ENCODE measurements at regions not wholly inside any gene's neighbourhood (a gene's known extent, or its start where the extent isn't known, plus 50 kb on each side); places are given as distances from the start of the nearest gene placed in this dataset.

GRCh38 chr18:7470503-7470902 lies 96.6 kb upstream of the PTPRM start:
- Histone ChIP-seq H3K9me3 (ENCODE audit: control insufficient read depth, low read length) (no peaks in the 10 kb centered on the region), H3K36me3 (ENCODE audit: control insufficient read depth in 1 of 2, insufficient read depth in 2 of 2, low read length in 1 of 2) (no peaks in the 10 kb centered on the region), H3K27me3 (ENCODE audit: control insufficient read depth in 1 of 2, insufficient read depth in 2 of 2, low read length in 1 of 2) (no peaks in the 10 kb centered on the region), H3K4me3 (ENCODE audit: low read length in 2 of 2) (no peak overlapping the region), H3K27ac (ENCODE audit: low read depth in 1 of 2, low read length in 2 of 2) (no peak overlapping the region), H3K4me1 (ENCODE audit: control insufficient read depth in 1 of 2, insufficient read depth in 2 of 2, low read length in 2 of 2) (no peaks in the 10 kb centered on the region)
- intact Hi-C loops (cut with DNase I), result no loop called here
- 90 to 91% methylated on average over 3 of the region's 3 CpGs for WGBS, 2 donors
- peak; percentile 30 for ATAC-seq (ENCODE audit: low FRiP score)
- DNase-seq, result no peak

GRCh38 chr18:7476386-7476785 lies 90.7 kb upstream of the PTPRM start:
- DNase-seq, result no peak
- H3K4me1 ChIP-seq (ENCODE audit: control insufficient read depth in 1 of 2, insufficient read depth in 2 of 2, low read length in 2 of 2), result no peaks in the 10 kb centered on the region
- WGBS, 2 donors, result 53 to 67% methylated on average over 6 of the region's 6 CpGs
- no peak overlapping the region for H3K4me3 ChIP-seq (ENCODE audit: low read length in 2 of 2)
- no peaks in the 10 kb centered on the region for H3K27me3 ChIP-seq (ENCODE audit: control insufficient read depth in 1 of 2, insufficient read depth in 2 of 2, low read length in 1 of 2)
- no peaks in the 10 kb centered on the region for H3K9me3 ChIP-seq (ENCODE audit: control insufficient read depth, low read length)
- no peak overlapping the region for H3K27ac ChIP-seq (ENCODE audit: low read depth in 1 of 2, low read length in 2 of 2)
- intact Hi-C loops (cut with DNase I), result no loop called here
- no peaks in the 10 kb centered on the region for H3K36me3 ChIP-seq (ENCODE audit: control insufficient read depth in 1 of 2, insufficient read depth in 2 of 2, low read length in 1 of 2)
- ATAC-seq (ENCODE audit: low FRiP score), result no peak

GRCh38 chr18:7479756-7480155 lies 87.4 kb upstream of the PTPRM start:
- no peaks in the 10 kb centered on the region for H3K4me1 ChIP-seq (ENCODE audit: control insufficient read depth in 1 of 2, insufficient read depth in 2 of 2, low read length in 2 of 2)
- ATAC-seq (ENCODE audit: low FRiP score) (no peak), DNase-seq (no peak)
- intact Hi-C loops (cut with DNase I), result no loop called here
- no peaks in the 10 kb centered on the region for H3K27me3 ChIP-seq (ENCODE audit: control insufficient read depth in 1 of 2, insufficient read depth in 2 of 2, low read length in 1 of 2)
- H3K4me3 ChIP-seq (ENCODE audit: low read length in 2 of 2), result no peak overlapping the region
- no peak overlapping the region for H3K27ac ChIP-seq (ENCODE audit: low read depth in 1 of 2, low read length in 2 of 2)
- WGBS, 2 donors, result 66 to 70% methylated on average over 6 of the region's 6 CpGs
- H3K9me3 ChIP-seq (ENCODE audit: control insufficient read depth, low read length), result no peaks in the 10 kb centered on the region
- H3K36me3 ChIP-seq (ENCODE audit: control insufficient read depth in 1 of 2, insufficient read depth in 2 of 2, low read length in 1 of 2), result no peaks in the 10 kb centered on the region

GRCh38 chr18:7480879-7481278 lies 86.2 kb upstream of the PTPRM start:
- Histone ChIP-seq H3K9me3 (ENCODE audit: control insufficient read depth, low read length) (no peaks in the 10 kb centered on the region), H3K36me3 (ENCODE audit: control insufficient read depth in 1 of 2, insufficient read depth in 2 of 2, low read length in 1 of 2) (no peaks in the 10 kb centered on the region), H3K27me3 (ENCODE audit: control insufficient read depth in 1 of 2, insufficient read depth in 2 of 2, low read length in 1 of 2) (no peaks in the 10 kb centered on the region), H3K4me3 (ENCODE audit: low read length in 2 of 2) (no peak overlapping the region), H3K4me1 (ENCODE audit: control insufficient read depth in 1 of 2, insufficient read depth in 2 of 2, low read length in 2 of 2) (no peaks in the 10 kb centered on the region), H3K27ac (ENCODE audit: low read depth in 1 of 2, low read length in 2 of 2) (no peak overlapping the region)
- DNase-seq (no peak), ATAC-seq (ENCODE audit: low FRiP score) (no peak)
- 91% methylated on average over 7 of the region's 7 CpGs for WGBS, 2 donors
- intact Hi-C loops (cut with DNase I), result no loop called here

GRCh38 chr18:7482342-7482741 lies 84.8 kb upstream of the PTPRM start:
- Histone ChIP-seq H3K9me3 (ENCODE audit: control insufficient read depth, low read length) (no peaks in the 10 kb centered on the region), H3K4me3 (ENCODE audit: low read length in 2 of 2) (no peak overlapping the region), H3K27me3 (ENCODE audit: control insufficient read depth in 1 of 2, insufficient read depth in 2 of 2, low read length in 1 of 2) (no peaks in the 10 kb centered on the region), H3K36me3 (ENCODE audit: control insufficient read depth in 1 of 2, insufficient read depth in 2 of 2, low read length in 1 of 2) (no peaks in the 10 kb centered on the region), H3K27ac (ENCODE audit: low read depth in 1 of 2, low read length in 2 of 2) (no peak overlapping the region), H3K4me1 (ENCODE audit: control insufficient read depth in 1 of 2, insufficient read depth in 2 of 2, low read length in 2 of 2) (no peaks in the 10 kb centered on the region)
- intact Hi-C loops (cut with DNase I), result no loop called here
- no peak for ATAC-seq (ENCODE audit: low FRiP score)
- no peak for DNase-seq

GRCh38 chr18:7485616-7486015 lies 81.5 kb upstream of the PTPRM start:
- DNase-seq (no peak), ATAC-seq (ENCODE audit: low FRiP score) (no peak)
- H3K27ac ChIP-seq (ENCODE audit: low read depth in 1 of 2, low read length in 2 of 2), result no peak overlapping the region
- H3K4me3 ChIP-seq (ENCODE audit: low read length in 2 of 2), result no peak overlapping the region
- WGBS, 2 donors, result 80 to 85% methylated on average over 4 of the region's 4 CpGs
- H3K27me3 ChIP-seq (ENCODE audit: control insufficient read depth in 1 of 2, insufficient read depth in 2 of 2, low read length in 1 of 2), result no peaks in the 10 kb centered on the region
- no peaks in the 10 kb centered on the region for H3K36me3 ChIP-seq (ENCODE audit: control insufficient read depth in 1 of 2, insufficient read depth in 2 of 2, low read length in 1 of 2)
- H3K4me1 ChIP-seq (ENCODE audit: control insufficient read depth in 1 of 2, insufficient read depth in 2 of 2, low read length in 2 of 2), result no peaks in the 10 kb centered on the region
- intact Hi-C loops (cut with DNase I), result no loop called here
- no peaks in the 10 kb centered on the region for H3K9me3 ChIP-seq (ENCODE audit: control insufficient read depth, low read length)

GRCh38 chr18:7488571-7488970 lies 78.5 kb upstream of the PTPRM start:
- ATAC-seq (ENCODE audit: low FRiP score), result no peak
- H3K36me3 ChIP-seq (ENCODE audit: control insufficient read depth in 1 of 2, insufficient read depth in 2 of 2, low read length in 1 of 2), result no peaks in the 10 kb centered on the region
- DNase-seq, result no peak
- no peaks in the 10 kb centered on the region for H3K9me3 ChIP-seq (ENCODE audit: control insufficient read depth, low read length)
- WGBS, 2 donors, result 64 to 70% methylated on average over 4 of the region's 4 CpGs
- H3K4me1 ChIP-seq (ENCODE audit: control insufficient read depth in 1 of 2, insufficient read depth in 2 of 2, low read length in 2 of 2), result no peaks in the 10 kb centered on the region
- no peaks in the 10 kb centered on the region for H3K27me3 ChIP-seq (ENCODE audit: control insufficient read depth in 1 of 2, insufficient read depth in 2 of 2, low read length in 1 of 2)
- H3K27ac ChIP-seq (ENCODE audit: low read depth in 1 of 2, low read length in 2 of 2), result no peak overlapping the region
- no peak overlapping the region for H3K4me3 ChIP-seq (ENCODE audit: low read length in 2 of 2)
- intact Hi-C loops (cut with DNase I), result no loop called here

- DNase-seq (no peak), ATAC-seq (ENCODE audit: low FRiP score) (no peak)
- intact Hi-C loops (cut with DNase I), result no loop called here
- no peaks in the 10 kb centered on the region for H3K9me3 ChIP-seq (ENCODE audit: control insufficient read depth, low read length)
- H3K36me3 ChIP-seq (ENCODE audit: control insufficient read depth in 1 of 2, insufficient read depth in 2 of 2, low read length in 1 of 2), result no peaks in the 10 kb centered on the region
- H3K27me3 ChIP-seq (ENCODE audit: control insufficient read depth in 1 of 2, insufficient read depth in 2 of 2, low read length in 1 of 2), result no peaks in the 10 kb centered on the region
- H3K27ac ChIP-seq (ENCODE audit: low read depth in 1 of 2, low read length in 2 of 2), result no peak overlapping the region
- no peak overlapping the region for H3K4me3 ChIP-seq (ENCODE audit: low read length in 2 of 2)
- WGBS, 2 donors, result 91 to 93% methylated on average over 1 of the region's 1 CpG
- H3K4me1 ChIP-seq (ENCODE audit: control insufficient read depth in 1 of 2, insufficient read depth in 2 of 2, low read length in 2 of 2), result no peaks in the 10 kb centered on the region
Measured at GRCh38 chr18:7490104-7490503, 77.0 kb upstream of the PTPRM start.

GRCh38 chr18:7492385-7492784 lies 74.7 kb upstream of the PTPRM start:
- no peaks in the 10 kb centered on the region for H3K4me1 ChIP-seq (ENCODE audit: control insufficient read depth in 1 of 2, insufficient read depth in 2 of 2, low read length in 2 of 2)
- intact Hi-C loops (cut with DNase I), result no loop called here
- H3K27ac ChIP-seq (ENCODE audit: low read depth in 1 of 2, low read length in 2 of 2), result no peak overlapping the region
- H3K27me3 ChIP-seq (ENCODE audit: control insufficient read depth in 1 of 2, insufficient read depth in 2 of 2, low read length in 1 of 2), result no peaks in the 10 kb centered on the region
- H3K9me3 ChIP-seq (ENCODE audit: control insufficient read depth, low read length), result no peaks in the 10 kb centered on the region
- whole genome bisulfite sequencing, 2 donors, result 90 to 93% methylated on average over 3 of the region's 3 CpGs
- no peak for DNase-seq
- ATAC-seq (ENCODE audit: low FRiP score), result no peak
- no peak overlapping the region for H3K4me3 ChIP-seq (ENCODE audit: low read length in 2 of 2)
- no peaks in the 10 kb centered on the region for H3K36me3 ChIP-seq (ENCODE audit: control insufficient read depth in 1 of 2, insufficient read depth in 2 of 2, low read length in 1 of 2)

GRCh38 chr18:7497081-7497480 lies 70.0 kb upstream of the PTPRM start:
- no peaks in the 10 kb centered on the region for H3K27me3 ChIP-seq (ENCODE audit: control insufficient read depth in 1 of 2, insufficient read depth in 2 of 2, low read length in 1 of 2)
- intact Hi-C loops (cut with DNase I), result no loop called here
- no peak overlapping the region for H3K27ac ChIP-seq (ENCODE audit: low read depth in 1 of 2, low read length in 2 of 2)
- no peaks in the 10 kb centered on the region for H3K4me1 ChIP-seq (ENCODE audit: control insufficient read depth in 1 of 2, insufficient read depth in 2 of 2, low read length in 2 of 2)
- no peaks in the 10 kb centered on the region for H3K9me3 ChIP-seq (ENCODE audit: control insufficient read depth, low read length)
- no peak for ATAC-seq (ENCODE audit: low FRiP score)
- no peaks in the 10 kb centered on the region for H3K36me3 ChIP-seq (ENCODE audit: control insufficient read depth in 1 of 2, insufficient read depth in 2 of 2, low read length in 1 of 2)
- no peak for DNase-seq
- no peak overlapping the region for H3K4me3 ChIP-seq (ENCODE audit: low read length in 2 of 2)
